ENCODE measurements at regions not wholly inside any gene's neighbourhood (a gene's known extent, or its start where the extent isn't known, plus 50 kb on each side); places are given as distances from the start of the nearest gene placed in this dataset.

- no peak for DNase-seq
- intact Hi-C loops (cut with DNase I): no loop called here
Observed at GRCh38 chr5:67702008-67702407, 505.4 kb upstream of the CD180 start.

- DNase-seq: no peak
- intact Hi-C loops (cut with DNase I): no loop called here
Observed at GRCh38 chr5:67699560-67699959, 503.0 kb upstream of the CD180 start.

- DNase-seq: no peak
Observed at GRCh38 chr5:67696446-67696845, 499.8 kb upstream of the CD180 start.

GRCh38 chr5:67695369-67695768 is 498.8 kb upstream of the CD180 start:
- DNase-seq: no peak
- intact Hi-C loops (cut with DNase I): no loop called here

More at GRCh38 chr5:67696446-67696845, 499.8 kb upstream of the CD180 start:
- intact Hi-C loops (cut with DNase I): no loop called here

- no peak for DNase-seq
- intact Hi-C loops (cut with DNase I): no loop called here
Observed at GRCh38 chr5:67694810-67695191, 498.2 kb upstream of the CD180 start.

GRCh38 chr5:67693956-67694809 is 497.6 kb upstream of the CD180 start:
- no peak for DNase-seq
- intact Hi-C loops (cut with DNase I): no loop called here

- no peak for DNase-seq
- intact Hi-C loops (cut with DNase I): no loop called here
Observed at GRCh38 chr5:67686746-67687145, 490.1 kb upstream of the CD180 start.

GRCh38 chr5:67681703-67682102 is 485.1 kb upstream of the CD180 start:
- no peak for DNase-seq
- intact Hi-C loops (cut with DNase I): no loop called here

GRCh38 chr5:67680099-67680498 is 483.5 kb upstream of the CD180 start:
- DNase-seq: no peak
- intact Hi-C loops (cut with DNase I): no loop called here

- no peak for DNase-seq
- intact Hi-C loops (cut with DNase I): no loop called here
Observed at GRCh38 chr5:67679184-67679841, 482.7 kb upstream of the CD180 start.

- no peak for DNase-seq
- intact Hi-C loops (cut with DNase I): no loop called here
Observed at GRCh38 chr5:67678594-67678993, 482.0 kb upstream of the CD180 start.

GRCh38 chr5:67677422-67677970 is 480.9 kb upstream of the CD180 start:
- intact Hi-C loops (cut with DNase I): no loop called here
- no peak for DNase-seq

- DNase-seq: no peak
- intact Hi-C loops (cut with DNase I): no loop called here
Observed at GRCh38 chr5:67676863-67677262, 480.3 kb upstream of the CD180 start.

GRCh38 chr5:67674159-67674655 is 477.6 kb upstream of the CD180 start:
- intact Hi-C loops (cut with DNase I): no loop called here
- DNase-seq: no peak

GRCh38 chr5:67673618-67674017 is 477.0 kb upstream of the CD180 start:
- intact Hi-C loops (cut with DNase I): no loop called here
- DNase-seq: no peak

GRCh38 chr5:67673180-67673579 is 476.6 kb upstream of the CD180 start:
- DNase-seq: no peak
- intact Hi-C loops (cut with DNase I): no loop called here

GRCh38 chr5:67672636-67673035 is 476.0 kb upstream of the CD180 start:
- DNase-seq: no peak
- intact Hi-C loops (cut with DNase I): no loop called here

- DNase-seq: no peak
- intact Hi-C loops (cut with DNase I): no loop called here
Observed at GRCh38 chr5:67669916-67670315, 473.3 kb upstream of the CD180 start.

GRCh38 chr5:67660149-67660548 is 463.6 kb upstream of the CD180 start:
- no peak for DNase-seq
- intact Hi-C loops (cut with DNase I): no loop called here

- intact Hi-C loops (cut with DNase I): no loop called here
- no peak for DNase-seq
Observed at GRCh38 chr5:67659288-67659687, 462.7 kb upstream of the CD180 start.

Measured in head of caudate nucleus (tissue), 42 donors.